PC-9 (cell line): ENCODE measurements at regions not wholly inside any gene's neighbourhood (a gene's known extent, or its start where the extent isn't known, plus 50 kb on each side); places are given as distances from the start of the nearest gene placed in this dataset.

Source experiments
- EZH2 ChIP-seq: fragments of 200-600 bp; sonication (generic); IDR thresholded peaks from 2 replicates; pipeline ENCODE4 v1.8.0; 2017; ENCODE audit warnings: antibody characterized with exemption, low read depth
- TF ChIP-seq, protein P1 (sequence below): fragments of 200-600 bp; sonication (generic); conservative IDR thresholded peaks from 2 replicates; pipeline ENCODE4 v1.6.1; 2017; ENCODE audit warnings: mixed run types, antibody characterized with exemption, mild to moderate bottlenecking, moderate library complexity

DNA sequence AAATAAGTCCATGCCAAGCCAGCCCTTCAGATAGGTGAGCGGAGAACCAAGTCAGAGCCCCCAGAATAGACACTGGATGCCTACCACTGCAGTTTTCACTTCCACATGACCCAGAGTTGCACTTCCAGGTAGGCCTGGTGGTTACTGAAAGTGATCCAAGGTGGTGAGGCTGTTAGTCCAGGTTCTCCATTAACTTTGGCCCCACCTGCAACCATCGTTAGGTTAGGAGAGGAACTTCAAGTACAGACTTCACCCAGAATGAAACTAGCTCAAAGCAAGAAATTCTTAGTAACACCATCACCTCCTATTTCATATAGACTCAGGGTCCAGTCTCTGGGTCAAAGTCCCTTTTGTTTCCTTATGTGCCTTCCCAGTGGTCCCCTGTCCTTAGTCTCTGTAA, 293.1 kb upstream of the ID2 start:
- TF ChIP-seq, protein P1, sequence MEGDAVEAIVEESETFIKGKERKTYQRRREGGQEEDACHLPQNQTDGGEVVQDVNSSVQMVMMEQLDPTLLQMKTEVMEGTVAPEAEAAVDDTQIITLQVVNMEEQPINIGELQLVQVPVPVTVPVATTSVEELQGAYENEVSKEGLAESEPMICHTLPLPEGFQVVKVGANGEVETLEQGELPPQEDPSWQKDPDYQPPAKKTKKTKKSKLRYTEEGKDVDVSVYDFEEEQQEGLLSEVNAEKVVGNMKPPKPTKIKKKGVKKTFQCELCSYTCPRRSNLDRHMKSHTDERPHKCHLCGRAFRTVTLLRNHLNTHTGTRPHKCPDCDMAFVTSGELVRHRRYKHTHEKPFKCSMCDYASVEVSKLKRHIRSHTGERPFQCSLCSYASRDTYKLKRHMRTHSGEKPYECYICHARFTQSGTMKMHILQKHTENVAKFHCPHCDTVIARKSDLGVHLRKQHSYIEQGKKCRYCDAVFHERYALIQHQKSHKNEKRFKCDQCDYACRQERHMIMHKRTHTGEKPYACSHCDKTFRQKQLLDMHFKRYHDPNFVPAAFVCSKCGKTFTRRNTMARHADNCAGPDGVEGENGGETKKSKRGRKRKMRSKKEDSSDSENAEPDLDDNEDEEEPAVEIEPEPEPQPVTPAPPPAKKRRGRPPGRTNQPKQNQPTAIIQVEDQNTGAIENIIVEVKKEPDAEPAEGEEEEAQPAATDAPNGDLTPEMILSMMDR: no peak
- no peak for TF ChIP-seq EZH2
